SK-N-SH (cell line): ENCODE measurements at regions not wholly inside any gene's neighbourhood (a gene's known extent, or its start where the extent isn't known, plus 50 kb on each side); places are given as distances from the start of the nearest gene placed in this dataset.

Experiments used
- CTCF ChIP-seq: fragments of 200-600 bp; sonication (generic); IDR thresholded peaks from 2 replicates; pipeline ENCODE4 v1.6.1; 2017; ENCODE audit warnings: antibody characterized with exemption, mild to moderate bottlenecking, moderate library complexity
- GABPA ChIP-seq: IDR thresholded peaks from 2 replicates; pipeline ENCODE4 v1.4.0; 2012; ENCODE audit warnings: low read depth, mild to moderate bottlenecking
- POLR2AphosphoS5 ChIP-seq: IDR thresholded peaks from 2 replicates; pipeline ENCODE4 v1.6.1; 2012; ENCODE audit warnings: low read depth, low read length
- USF2 ChIP-seq: fragments of 150-350 bp; IDR thresholded peaks from 2 replicates; pipeline ENCODE4 v1.6.1; 2017; ENCODE audit warnings: antibody characterized with exemption, low read length, low read depth, borderline replicate concordance
- YY1 ChIP-seq: IDR thresholded peaks from 2 replicates; pipeline ENCODE4 v1.4.0; 2012; ENCODE audit warnings: low read depth, mild to moderate bottlenecking

GRCh38 chr12:66921151-66921550 is 242.3 kb upstream of the GRIP1 start:
- TF ChIP-seq CTCF (no peak), USF2 (no peak), GABPA (no peak), POLR2AphosphoS5 (no peak), YY1 (no peak)
